ENCODE measurements at regions not wholly inside any gene's neighbourhood (a gene's known extent, or its start where the extent isn't known, plus 50 kb on each side); places are given as distances from the start of the nearest gene placed in this dataset.

DNA sequence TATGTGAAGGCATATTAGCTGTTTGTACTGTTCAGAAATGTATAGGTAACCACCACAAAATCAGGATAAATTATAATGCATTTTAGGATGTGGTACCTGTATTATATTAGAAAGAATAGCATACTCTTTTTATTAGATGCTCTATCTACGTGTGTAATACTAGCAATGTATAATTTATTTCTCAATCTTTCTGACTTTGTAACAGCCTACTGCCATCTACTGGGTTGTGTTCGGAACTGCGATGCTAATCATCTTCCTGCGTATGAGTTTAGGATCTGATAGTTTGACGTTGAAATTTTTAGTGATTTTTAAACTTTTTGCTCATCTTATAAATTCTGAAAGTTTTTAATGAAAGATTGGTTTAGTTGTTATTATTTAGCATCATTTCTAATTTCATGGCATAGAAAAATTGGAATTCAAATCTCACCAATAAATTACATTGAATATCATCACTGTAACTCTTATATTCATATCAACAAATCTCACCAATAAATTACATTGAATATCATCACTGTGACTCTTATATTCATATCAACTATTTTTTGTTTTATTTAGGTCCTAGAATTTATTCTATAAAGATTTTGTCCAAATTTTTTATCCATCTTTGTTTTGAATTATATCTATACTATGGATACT, 322.7 kb upstream of the ZNF717 start:
- no peaks in the 10 kb centered on the region for H3K4me1 ChIP-seq (ENCODE audit: insufficient read depth, low read length)
- no peak overlapping the region for H2AFZ ChIP-seq (ENCODE audit: low read depth, low read length)
- H3K9me3 ChIP-seq (ENCODE audit: low read length) = no peaks in the 10 kb centered on the region
- no peaks in the 10 kb centered on the region for H3K36me3 ChIP-seq (ENCODE audit: insufficient read depth, low read length)
- no peak overlapping the region for H3K4me3 ChIP-seq (ENCODE audit: low read length)
- no peaks in the 10 kb centered on the region for H3K27me3 ChIP-seq (ENCODE audit: insufficient read depth, low read length)

DNA sequence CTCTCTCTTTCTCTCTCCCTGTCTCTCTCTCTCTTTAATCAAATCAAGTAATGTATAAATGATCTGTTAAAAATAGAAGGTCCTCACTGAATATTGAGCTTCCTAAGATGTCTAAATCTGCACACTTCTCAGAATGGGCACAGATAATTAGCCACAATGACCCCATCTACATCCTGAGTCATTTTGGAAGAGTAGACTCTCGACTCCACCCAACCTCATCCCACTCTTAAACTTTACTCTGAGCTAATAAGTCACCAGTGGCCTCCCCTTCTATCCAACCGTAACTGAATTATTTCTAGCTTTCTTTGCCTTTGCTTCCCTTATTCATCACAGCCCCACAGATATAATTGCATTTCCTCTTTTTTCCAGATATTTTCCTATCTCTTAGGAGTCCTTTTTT, 326.5 kb upstream of the ZNF717 start:
- Histone ChIP-seq H3K36me3 (ENCODE audit: insufficient read depth, low read length) (no peaks in the 10 kb centered on the region), H3K27me3 (ENCODE audit: insufficient read depth, low read length) (no peaks in the 10 kb centered on the region), H2AFZ (ENCODE audit: low read depth, low read length) (no peak overlapping the region), H3K9me3 (ENCODE audit: low read length) (no peaks in the 10 kb centered on the region), H3K4me3 (ENCODE audit: low read length) (no peak overlapping the region), H3K4me1 (ENCODE audit: insufficient read depth, low read length) (no peaks in the 10 kb centered on the region)

DNA sequence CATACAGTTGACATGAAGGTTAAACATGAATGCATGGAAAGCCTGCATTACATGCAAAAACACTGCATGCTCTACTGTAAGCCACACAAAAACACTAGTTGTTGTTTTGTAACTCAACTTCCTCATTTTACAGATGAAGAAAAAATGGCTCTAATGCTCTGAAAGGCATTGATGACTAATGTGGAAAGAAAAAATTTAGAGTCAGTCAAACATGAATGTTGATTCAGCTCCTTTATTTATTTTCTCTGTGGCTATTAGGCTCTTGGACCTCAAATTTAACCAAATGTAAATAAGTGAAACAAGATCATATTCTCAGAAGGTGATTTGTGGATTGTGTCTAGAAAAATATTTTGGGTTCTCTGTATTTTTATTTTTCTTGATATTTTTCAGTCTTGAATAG, 336.7 kb upstream of the ZNF717 start:
- H3K36me3 ChIP-seq (ENCODE audit: insufficient read depth, low read length) = no peaks in the 10 kb centered on the region
- H3K4me1 ChIP-seq (ENCODE audit: insufficient read depth, low read length) = no peaks in the 10 kb centered on the region
- H3K4me3 ChIP-seq (ENCODE audit: low read length) = no peak overlapping the region
- H3K9me3 ChIP-seq (ENCODE audit: low read length) = no peaks in the 10 kb centered on the region
- H2AFZ ChIP-seq (ENCODE audit: low read depth, low read length) = no peak overlapping the region
- no peaks in the 10 kb centered on the region for H3K27me3 ChIP-seq (ENCODE audit: insufficient read depth, low read length)

GRCh38 chr3:76129441-76129840, 344.1 kb upstream of the ZNF717 start:
- Histone ChIP-seq H3K4me1 (ENCODE audit: insufficient read depth, low read length) (no peaks in the 10 kb centered on the region), H2AFZ (ENCODE audit: low read depth, low read length) (no peak overlapping the region), H3K36me3 (ENCODE audit: insufficient read depth, low read length) (no peaks in the 10 kb centered on the region), H3K9me3 (ENCODE audit: low read length) (no peaks in the 10 kb centered on the region), H3K27me3 (ENCODE audit: insufficient read depth, low read length) (no peaks in the 10 kb centered on the region), H3K4me3 (ENCODE audit: low read length) (no peak overlapping the region)

DNA sequence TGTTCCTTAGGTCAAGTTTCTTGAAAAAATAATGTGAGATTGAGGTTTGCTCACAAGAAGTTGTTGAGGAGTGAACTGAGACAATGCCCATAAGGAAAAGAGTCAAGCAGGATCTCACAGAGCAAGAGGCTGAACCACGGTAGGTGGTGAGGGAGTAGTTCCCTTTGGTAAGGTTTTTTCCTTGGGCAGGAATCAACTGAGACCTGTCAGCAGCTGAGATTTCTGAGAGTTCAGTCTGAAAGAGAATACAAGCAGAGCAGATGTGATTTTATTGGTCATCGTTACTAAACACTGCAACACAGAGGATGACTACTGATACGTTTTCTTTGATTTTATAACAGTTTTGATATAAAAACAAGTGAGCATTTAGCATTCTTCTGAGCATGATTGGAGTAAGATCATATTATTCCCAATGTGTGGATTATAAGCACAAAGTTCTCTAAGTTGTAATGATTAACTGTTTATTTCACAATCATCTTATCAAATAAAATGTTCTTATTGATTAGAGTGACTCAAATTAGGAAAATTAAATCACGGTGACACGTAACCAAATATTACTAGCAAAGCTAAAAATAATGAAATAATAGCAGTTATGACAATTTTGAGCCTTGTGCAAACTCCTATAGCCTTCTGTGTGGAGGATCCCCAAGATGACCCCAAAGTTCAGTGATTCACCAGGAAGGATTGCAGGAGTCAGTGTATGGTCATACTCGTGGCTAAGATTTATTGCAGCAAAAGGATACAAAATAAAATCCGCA, 346.2 kb upstream of the ZNF717 start:
- Histone ChIP-seq H2AFZ (ENCODE audit: low read depth, low read length) (no peak overlapping the region), H3K4me1 (ENCODE audit: insufficient read depth, low read length) (no peaks in the 10 kb centered on the region), H3K27me3 (ENCODE audit: insufficient read depth, low read length) (no peaks in the 10 kb centered on the region), H3K4me3 (ENCODE audit: low read length) (no peak overlapping the region), H3K9me3 (ENCODE audit: low read length) (no peaks in the 10 kb centered on the region), H3K36me3 (ENCODE audit: insufficient read depth, low read length) (no peaks in the 10 kb centered on the region)

DNA sequence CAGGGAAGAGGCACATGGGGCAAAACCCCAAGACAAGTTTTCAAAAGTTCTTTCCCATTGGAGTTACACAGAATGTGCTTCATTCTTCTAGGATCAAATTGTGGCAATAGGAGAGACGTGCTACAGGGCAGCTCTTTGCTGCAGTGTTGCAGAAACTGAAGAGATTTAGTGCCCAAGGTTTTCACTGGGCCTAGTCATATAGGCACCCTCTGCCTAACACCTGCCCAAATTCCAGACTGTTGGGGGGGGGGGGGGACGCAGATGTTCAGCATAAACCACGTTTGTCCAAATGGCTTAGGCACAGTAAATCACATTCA, 346.8 kb upstream of the ZNF717 start:
- no peak overlapping the region for H2AFZ ChIP-seq (ENCODE audit: low read depth, low read length)
- no peaks in the 10 kb centered on the region for H3K27me3 ChIP-seq (ENCODE audit: insufficient read depth, low read length)
- no peaks in the 10 kb centered on the region for H3K36me3 ChIP-seq (ENCODE audit: insufficient read depth, low read length)
- no peaks in the 10 kb centered on the region for H3K4me1 ChIP-seq (ENCODE audit: insufficient read depth, low read length)
- no peak overlapping the region for H3K4me3 ChIP-seq (ENCODE audit: low read length)
- H3K9me3 ChIP-seq (ENCODE audit: low read length) = no peaks in the 10 kb centered on the region

GRCh38 chr3:76134166-76134565, 348.8 kb upstream of the ZNF717 start:
- Histone ChIP-seq H2AFZ (ENCODE audit: low read depth, low read length) (no peak overlapping the region), H3K4me3 (ENCODE audit: low read length) (no peak overlapping the region), H3K4me1 (ENCODE audit: insufficient read depth, low read length) (no peaks in the 10 kb centered on the region), H3K36me3 (ENCODE audit: insufficient read depth, low read length) (no peaks in the 10 kb centered on the region), H3K9me3 (ENCODE audit: low read length) (no peaks in the 10 kb centered on the region), H3K27me3 (ENCODE audit: insufficient read depth, low read length) (no peaks in the 10 kb centered on the region)

GRCh38 chr3:76138921-76139320, 353.6 kb upstream of the ZNF717 start:
- H2AFZ ChIP-seq (ENCODE audit: low read depth, low read length) = no peak overlapping the region
- no peak overlapping the region for H3K4me3 ChIP-seq (ENCODE audit: low read length)
- no peaks in the 10 kb centered on the region for H3K4me1 ChIP-seq (ENCODE audit: insufficient read depth, low read length)
- no peaks in the 10 kb centered on the region for H3K36me3 ChIP-seq (ENCODE audit: insufficient read depth, low read length)
- no peaks in the 10 kb centered on the region for H3K9me3 ChIP-seq (ENCODE audit: low read length)
- no peaks in the 10 kb centered on the region for H3K27me3 ChIP-seq (ENCODE audit: insufficient read depth, low read length)

DNA sequence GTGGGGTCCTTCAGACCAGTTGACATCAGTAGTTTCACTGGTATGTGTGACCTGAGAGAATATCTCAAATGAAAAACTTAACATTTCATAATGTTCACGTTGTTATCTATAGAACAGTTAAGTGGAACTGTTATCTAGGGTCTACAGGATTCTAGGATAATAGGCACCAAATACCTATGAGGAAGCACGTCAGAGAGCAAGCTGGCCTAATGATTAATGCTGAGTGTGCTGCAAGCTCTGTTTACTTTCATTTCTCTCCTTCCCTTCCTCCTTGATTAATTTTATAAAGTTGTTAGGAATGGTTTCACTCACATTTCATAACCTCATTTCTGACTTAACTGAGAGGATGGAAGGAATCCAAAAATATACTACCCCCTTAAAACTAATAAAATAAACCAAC, 362.5 kb upstream of the ZNF717 start:
- Histone ChIP-seq H3K27me3 (ENCODE audit: insufficient read depth, low read length) (no peaks in the 10 kb centered on the region), H3K4me1 (ENCODE audit: insufficient read depth, low read length) (no peaks in the 10 kb centered on the region), H3K9me3 (ENCODE audit: low read length) (no peaks in the 10 kb centered on the region), H3K4me3 (ENCODE audit: low read length) (no peak overlapping the region), H2AFZ (ENCODE audit: low read depth, low read length) (no peak overlapping the region), H3K36me3 (ENCODE audit: insufficient read depth, low read length) (no peaks in the 10 kb centered on the region)

GRCh38 chr3:76152028-76152427, 366.7 kb upstream of the ZNF717 start:
- Histone ChIP-seq H3K9me3 (ENCODE audit: low read length) (no peaks in the 10 kb centered on the region), H3K4me3 (ENCODE audit: low read length) (no peak overlapping the region), H2AFZ (ENCODE audit: low read depth, low read length) (no peak overlapping the region), H3K36me3 (ENCODE audit: insufficient read depth, low read length) (no peaks in the 10 kb centered on the region), H3K27me3 (ENCODE audit: insufficient read depth, low read length) (no peaks in the 10 kb centered on the region), H3K4me1 (ENCODE audit: insufficient read depth, low read length) (no peaks in the 10 kb centered on the region)

- Histone ChIP-seq H3K36me3 (ENCODE audit: insufficient read depth, low read length) (no peaks in the 10 kb centered on the region), H2AFZ (ENCODE audit: low read depth, low read length) (no peak overlapping the region), H3K4me1 (ENCODE audit: insufficient read depth, low read length) (no peaks in the 10 kb centered on the region), H3K4me3 (ENCODE audit: low read length) (no peak overlapping the region), H3K27me3 (ENCODE audit: insufficient read depth, low read length) (no peaks in the 10 kb centered on the region), H3K9me3 (ENCODE audit: low read length) (no peaks in the 10 kb centered on the region)
Measured at GRCh38 chr3:76161856-76162255, 376.5 kb upstream of the ZNF717 start.

- Histone ChIP-seq H2AFZ (ENCODE audit: low read depth, low read length) (no peak overlapping the region), H3K4me3 (ENCODE audit: low read length) (no peak overlapping the region), H3K36me3 (ENCODE audit: insufficient read depth, low read length) (no peaks in the 10 kb centered on the region), H3K4me1 (ENCODE audit: insufficient read depth, low read length) (no peaks in the 10 kb centered on the region), H3K9me3 (ENCODE audit: low read length) (no peaks in the 10 kb centered on the region), H3K27me3 (ENCODE audit: insufficient read depth, low read length) (no peaks in the 10 kb centered on the region)
Measured at GRCh38 chr3:76171647-76172046, 386.3 kb upstream of the ZNF717 start.

DNA sequence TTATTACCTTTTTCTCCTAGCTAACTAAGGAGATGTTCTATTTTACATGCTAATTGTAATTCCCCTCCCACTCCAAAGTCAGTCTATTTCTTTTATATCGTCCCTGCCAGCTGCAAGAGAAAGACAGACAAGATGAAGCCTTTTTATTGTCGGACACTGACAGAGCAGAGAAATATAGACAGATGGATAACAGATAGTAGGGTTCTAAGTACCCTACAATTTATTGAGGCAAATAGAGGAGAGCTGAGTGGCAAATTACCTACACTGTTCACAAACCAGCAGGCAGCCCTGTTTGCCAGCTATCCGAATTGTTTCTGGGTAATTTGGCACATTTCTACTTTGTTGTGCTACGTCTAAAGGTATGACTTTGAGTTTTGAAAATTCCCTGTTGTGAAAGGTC, 392.3 kb upstream of the ZNF717 start:
- H3K36me3 ChIP-seq (ENCODE audit: insufficient read depth, low read length) = no peaks in the 10 kb centered on the region
- no peak overlapping the region for H2AFZ ChIP-seq (ENCODE audit: low read depth, low read length)
- no peaks in the 10 kb centered on the region for H3K27me3 ChIP-seq (ENCODE audit: insufficient read depth, low read length)
- no peaks in the 10 kb centered on the region for H3K4me1 ChIP-seq (ENCODE audit: insufficient read depth, low read length)
- no peaks in the 10 kb centered on the region for H3K9me3 ChIP-seq (ENCODE audit: low read length)
- no peak overlapping the region for H3K4me3 ChIP-seq (ENCODE audit: low read length)

- Histone ChIP-seq H3K27me3 (ENCODE audit: insufficient read depth, low read length) (no peaks in the 10 kb centered on the region), H3K4me1 (ENCODE audit: insufficient read depth, low read length) (no peaks in the 10 kb centered on the region), H3K36me3 (ENCODE audit: insufficient read depth, low read length) (no peaks in the 10 kb centered on the region), H3K9me3 (ENCODE audit: low read length) (no peaks in the 10 kb centered on the region), H2AFZ (ENCODE audit: low read depth, low read length) (no peak overlapping the region), H3K4me3 (ENCODE audit: low read length) (no peak overlapping the region)
Measured at GRCh38 chr3:76178412-76178811, 393.1 kb upstream of the ZNF717 start.

All from neuron (in vitro differentiated cells).